ENCODE measurements at regions not wholly inside any gene's neighbourhood (a gene's known extent, or its start where the extent isn't known, plus 50 kb on each side); places are given as distances from the start of the nearest gene placed in this dataset.

DNA sequence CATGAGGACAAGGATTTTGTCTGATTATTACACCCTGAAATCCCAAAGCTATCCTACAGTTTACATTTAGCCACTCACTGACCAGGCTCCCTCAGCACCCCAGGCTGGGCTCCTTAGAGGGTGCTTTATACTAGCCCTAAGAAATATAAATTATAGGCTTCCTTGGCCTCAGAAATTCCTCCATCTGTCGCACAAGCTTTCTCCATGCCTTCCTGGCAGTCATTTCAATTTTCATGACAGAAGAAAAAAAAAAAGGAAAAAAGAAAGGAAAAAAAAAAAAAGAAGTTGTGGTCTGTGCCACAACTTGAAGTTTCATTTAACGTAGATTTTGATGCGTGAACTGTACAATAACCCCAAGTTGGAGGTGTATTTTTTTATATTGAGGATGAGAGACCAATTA lies 719.5 kb downstream of the BCL11A start:
- Histone ChIP-seq H3K23me2 (ENCODE audit: low read depth, low read length) (no peaks in the 10 kb centered on the region), H3K14ac (ENCODE audit: insufficient read length) (no peak overlapping the region), H3K56ac (replicated peaks; ENCODE audit: insufficient read length, low read depth, low read length) (no peak overlapping the region), H2BK20ac (ENCODE audit: low read length) (no peak overlapping the region), H3K4me1 (replicated peaks in 1 of 4; ENCODE audit: control insufficient read depth in 3 of 4, insufficient read depth in 4 of 4, low read length in 3 of 4) (no peaks in the 10 kb centered on the region), H2BK15ac (ENCODE audit: low read length) (no peak overlapping the region), H4K8ac (ENCODE audit: extremely low read depth, insufficient read depth, low read length) (no peak overlapping the region), H2BK120ac (replicated peaks; ENCODE audit: low read depth, low read length) (no peak overlapping the region), H3K23ac (ENCODE audit: insufficient read length) (no peak overlapping the region), H2AK5ac (ENCODE audit: low read depth, low read length) (no peak overlapping the region), H4K20me1 (replicated peaks in 1 of 2; ENCODE audit: control insufficient read depth in 1 of 2, insufficient read depth in 2 of 2, low read length in 2 of 2) (no peaks in the 10 kb centered on the region), H4K91ac (replicated peaks; ENCODE audit: insufficient read length, low read length) (no peak overlapping the region), H2BK12ac (ENCODE audit: low read depth, low read length) (no peak overlapping the region), H3K79me2 (ENCODE audit: control insufficient read depth in 1 of 2, insufficient read depth in 2 of 2, low read length in 2 of 2) (no peaks in the 10 kb centered on the region), H2AFZ (ENCODE audit: low read length) (no peak overlapping the region), H3K36me3 (ENCODE audit: control insufficient read depth in 2 of 4, insufficient read depth in 4 of 4, low read length in 3 of 4) (no peaks in the 10 kb centered on the region), H3K4ac (replicated peaks; ENCODE audit: insufficient read length, low read depth, low read length) (no peak overlapping the region), H3K79me1 (ENCODE audit: low read depth, low read length) (no peaks in the 10 kb centered on the region), H3K18ac (ENCODE audit: extremely low read depth, low read length) (no peak overlapping the region), H4K5ac (ENCODE audit: insufficient read length, low read depth, low read length) (no peak overlapping the region), H3K4me3 (ENCODE audit: extremely low read depth in 1 of 4, insufficient read depth in 2 of 4, low read depth in 3 of 4, low read length in 4 of 4) (no peak overlapping the region), H3K9ac (replicated peaks in 1 of 4; ENCODE audit: extremely low read depth in 1 of 4, low read depth in 3 of 4, low read length in 3 of 4) (no peak overlapping the region), H3K27ac (ENCODE audit: low read depth, low read length) (no peak overlapping the region), H3K4me2 (ENCODE audit: insufficient read depth in 1 of 2, low read depth in 2 of 2, low read length in 2 of 2) (no peak overlapping the region), H3K27me3 (replicated peaks in 1 of 4; ENCODE audit: control insufficient read depth in 3 of 4, extremely low read depth in 1 of 4, insufficient read depth in 3 of 4, low read length in 3 of 4) (no peaks in the 10 kb centered on the region), H2BK5ac (ENCODE audit: low read depth, low read length) (no peak overlapping the region), H3K9me3 (ENCODE audit: insufficient read depth in 2 of 2, low read depth in 1 of 2, low read length in 1 of 2) (no peaks in the 10 kb centered on the region)
- DNase-seq (ENCODE audit: low read depth in 1 of 2, low spot score in 2 of 2) (no peak), FAIRE-seq (no peak)
- 100% methylated on average over 3 of the region's 3 CpGs; no CpG with 5 or more reads in 1 of the 2 experiments for WGBS, 2 experiments (ENCODE audit: extremely low coverage in 1 of 2, insufficient coverage in 1 of 2, insufficient read length in 1 of 2, insufficient replicate concordance in 2 of 2, low coverage in 1 of 2, low lambda C conversion rate in 2 of 2, missing lambda C conversion rate in 1 of 2)
- TF ChIP-seq SRF (IDR thresholded peaks at IDR 0.05; ENCODE audit: low read depth, low read length) (no peak), CHD2 (IDR thresholded peaks at IDR 0.05; ENCODE audit: low read length) (no peak), CBX5 (IDR thresholded peaks at IDR 0.05; ENCODE audit: low read depth, low read length) (no peak), TEAD4 (IDR thresholded peaks at IDR 0.05; ENCODE audit: low read depth, low read length) (no peak), ASH2L (IDR thresholded peaks at IDR 0.05; ENCODE audit: low read length) (no peak), TBP (IDR thresholded peaks at IDR 0.05; ENCODE audit: low read depth, low read length) (no peak), SAP30 (IDR thresholded peaks at IDR 0.05; ENCODE audit: insufficient read depth, insufficient replicate concordance, low read length) (no peak), EGR1 (IDR thresholded peaks at IDR 0.05; ENCODE audit: borderline replicate concordance, low read depth, low read length) (no peak), RBBP5 (IDR thresholded peaks at IDR 0.05; ENCODE audit: borderline replicate concordance, low read depth, low read length) (no peak), KDM5A (IDR thresholded peaks at IDR 0.05; ENCODE audit: low read length) (no peak), HDAC6 (IDR thresholded peaks at IDR 0.05; ENCODE audit: low read depth, low read length) (no peak)
- ChIA-PET CTCF (ENCODE audit: partially characterized antibody) (no interaction called here), POLR2A (ENCODE audit: partially characterized antibody) (no interaction called here)
